ENCODE measurements at regions not wholly inside any gene's neighbourhood (a gene's known extent, or its start where the extent isn't known, plus 50 kb on each side); places are given as distances from the start of the nearest gene placed in this dataset.

GRCh38 chr3:193771653-193772421 is 178.8 kb downstream of the OPA1 start:
- intact Hi-C loops (cut with DNase I; ENCODE audit: low total_unique reads), result no loop called here
- Histone ChIP-seq H3K27me3 (no peaks in the 10 kb centered on the region), H3K4me3 (no peak overlapping the region), H3K9me3 (no peaks in the 10 kb centered on the region), H3K4me1 (no peaks in the 10 kb centered on the region), H3K36me3 (no peaks in the 10 kb centered on the region), H3K27ac (no peak overlapping the region)
- no peak for TF ChIP-seq CTCF (IDR thresholded peaks at IDR 0.05)
- TF ChIP-seq POLR2A (IDR thresholded peaks at IDR 0.05), result no peak
- TF ChIP-seq POLR2AphosphoS5 (IDR thresholded peaks at IDR 0.05), result no peak
- DNase-seq (ENCODE audit: low spot score in 2 of 2), result no peak

GRCh38 chr3:193772422-193772763 is 179.4 kb downstream of the OPA1 start:
- Histone ChIP-seq H3K9me3 (no peaks in the 10 kb centered on the region), H3K4me3 (no peak overlapping the region), H3K27me3 (no peaks in the 10 kb centered on the region), H3K4me1 (no peaks in the 10 kb centered on the region), H3K36me3 (no peaks in the 10 kb centered on the region), H3K27ac (no peak overlapping the region)
- TF ChIP-seq CTCF (IDR thresholded peaks at IDR 0.05), result no peak
- no peak for TF ChIP-seq POLR2A (IDR thresholded peaks at IDR 0.05)
- no peak for TF ChIP-seq POLR2AphosphoS5 (IDR thresholded peaks at IDR 0.05)
- intact Hi-C loops (cut with DNase I; ENCODE audit: low total_unique reads), result no loop called here
- no peak for DNase-seq (ENCODE audit: low spot score in 2 of 2)

- no peak overlapping the region for H3K27ac ChIP-seq
- H3K36me3 ChIP-seq, result no peaks in the 10 kb centered on the region
- H3K9me3 ChIP-seq, result no peaks in the 10 kb centered on the region
- no peaks in the 10 kb centered on the region for H3K4me1 ChIP-seq
- TF ChIP-seq CTCF (IDR thresholded peaks at IDR 0.05) (no peak), POLR2AphosphoS5 (IDR thresholded peaks at IDR 0.05) (no peak), POLR2A (IDR thresholded peaks at IDR 0.05) (no peak)
- no peak for DNase-seq (ENCODE audit: low spot score in 2 of 2)
- intact Hi-C loops (cut with DNase I; ENCODE audit: low total_unique reads), result no loop called here
- no peak overlapping the region for H3K4me3 ChIP-seq
- no peaks in the 10 kb centered on the region for H3K27me3 ChIP-seq
Observed at GRCh38 chr3:193773266-193774220, 180.5 kb downstream of the OPA1 start.

GRCh38 chr3:193774272-193774915 is 181.4 kb downstream of the OPA1 start:
- TF ChIP-seq POLR2A (IDR thresholded peaks at IDR 0.05) (no peak), CTCF (IDR thresholded peaks at IDR 0.05) (no peak), POLR2AphosphoS5 (IDR thresholded peaks at IDR 0.05) (no peak)
- H3K27me3 ChIP-seq, result no peaks in the 10 kb centered on the region
- no peak for DNase-seq (ENCODE audit: low spot score in 2 of 2)
- no peaks in the 10 kb centered on the region for H3K9me3 ChIP-seq
- H3K4me3 ChIP-seq, result no peak overlapping the region
- H3K36me3 ChIP-seq, result no peaks in the 10 kb centered on the region
- H3K27ac ChIP-seq, result no peak overlapping the region
- intact Hi-C loops (cut with DNase I; ENCODE audit: low total_unique reads), result no loop called here
- no peaks in the 10 kb centered on the region for H3K4me1 ChIP-seq
